Jurkat, Clone E6-1 (cell line): ENCODE measurements at regions not wholly inside any gene's neighbourhood (a gene's known extent, or its start where the extent isn't known, plus 50 kb on each side); places are given as distances from the start of the nearest gene placed in this dataset.

Experiments
- DNase-seq: peaks from one replicate; pipeline ENCODE4 v3.0.0-alpha.2; 2011; ENCODE audit warnings: low read depth, low spot score
- H3K4me3 ChIP-seq: 2 replicates; pipeline ENCODE4 v1.5.1; 2011; ENCODE audit warnings: mild to moderate bottlenecking, low read length, control low read depth, moderate library complexity

DNA sequence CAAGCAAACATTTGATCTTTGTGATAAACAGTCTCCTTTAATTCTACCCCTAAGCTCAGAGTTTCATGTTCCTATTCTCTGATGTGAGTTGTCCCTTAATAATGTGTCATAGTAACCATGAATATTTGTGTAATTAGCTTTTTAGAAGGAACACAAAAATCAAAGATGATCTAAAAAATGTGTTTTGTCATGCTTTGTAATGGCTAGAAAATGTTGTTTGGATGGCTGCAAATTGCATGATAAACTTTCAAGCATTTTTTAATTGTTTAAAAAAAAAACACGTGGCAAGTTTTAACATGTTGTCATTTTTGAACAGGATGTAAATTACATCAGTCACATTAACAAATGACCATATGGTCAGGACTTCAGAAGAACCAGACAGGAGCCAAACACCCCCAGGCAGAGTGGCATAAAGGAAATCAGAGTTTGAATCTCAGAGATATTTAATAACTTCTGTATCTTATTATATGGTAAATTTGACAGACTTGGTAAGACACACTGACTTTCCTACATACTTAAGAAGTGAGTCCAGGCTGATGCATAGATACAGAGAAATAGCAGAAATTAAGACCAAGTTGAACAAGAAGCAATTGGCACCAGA, 223.9 kb upstream of the VEGFC start:
- H3K4me3 ChIP-seq: no peak overlapping the region
- DNase-seq: no peak

DNA sequence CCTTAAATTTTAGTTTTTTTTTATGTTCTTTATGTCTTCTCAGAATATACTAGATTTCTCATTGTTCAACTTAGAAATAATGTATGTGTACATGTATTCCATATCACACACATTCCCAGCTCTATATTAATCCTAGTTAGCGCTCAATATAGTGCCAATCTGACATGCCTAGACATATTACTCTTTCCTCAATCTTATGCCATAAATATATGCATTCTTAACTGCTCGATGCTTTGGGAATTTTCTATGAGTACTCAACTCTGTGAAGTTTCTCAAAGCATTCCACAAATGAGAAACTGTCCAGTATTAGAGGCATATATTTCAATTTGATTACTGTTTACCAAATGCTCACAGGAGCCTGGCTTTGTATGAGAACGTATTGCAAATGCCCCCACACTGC, 231.2 kb upstream of the VEGFC start:
- no peak for DNase-seq
- no peak overlapping the region for H3K4me3 ChIP-seq

DNA sequence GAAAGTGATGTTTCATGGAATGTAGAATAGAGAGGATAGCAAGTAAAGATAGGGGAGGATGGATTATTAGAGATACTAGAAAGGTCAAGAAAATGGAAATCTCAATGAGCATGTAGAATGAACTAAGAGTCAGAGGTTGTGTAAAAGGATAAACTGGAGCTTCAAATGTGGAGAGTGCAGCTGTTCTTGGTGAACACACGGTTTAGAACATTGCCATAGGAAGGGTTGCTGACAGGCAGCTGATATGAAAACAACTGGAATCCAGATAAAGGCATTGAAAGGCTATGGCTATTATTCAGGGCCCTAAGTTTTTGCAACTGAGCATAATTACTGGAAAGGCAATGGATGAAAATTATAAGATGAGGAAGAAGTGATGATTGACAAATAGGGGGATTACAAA, 239.6 kb upstream of the VEGFC start:
- H3K4me3 ChIP-seq: no peak overlapping the region
- DNase-seq: no peak

DNA sequence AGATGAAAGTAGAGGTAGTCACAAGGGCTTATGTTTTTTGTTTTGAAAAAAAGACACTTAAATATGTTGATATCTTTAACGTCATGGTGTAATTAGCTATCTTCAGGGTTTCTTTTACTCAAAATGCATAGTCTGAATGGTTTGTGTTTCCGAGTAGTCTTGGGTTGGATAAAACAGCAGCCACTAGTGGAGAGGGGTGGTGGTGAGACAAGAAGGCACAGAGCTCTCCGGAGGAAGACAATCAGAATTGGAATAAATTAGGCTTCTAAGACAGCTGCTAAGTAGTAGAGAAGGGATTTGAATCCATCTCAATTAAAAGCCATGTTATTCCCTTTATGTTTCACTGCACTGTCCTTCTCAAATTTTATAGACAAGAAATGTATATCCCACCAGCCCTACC, 240.4 kb upstream of the VEGFC start:
- DNase-seq: no peak

DNA sequence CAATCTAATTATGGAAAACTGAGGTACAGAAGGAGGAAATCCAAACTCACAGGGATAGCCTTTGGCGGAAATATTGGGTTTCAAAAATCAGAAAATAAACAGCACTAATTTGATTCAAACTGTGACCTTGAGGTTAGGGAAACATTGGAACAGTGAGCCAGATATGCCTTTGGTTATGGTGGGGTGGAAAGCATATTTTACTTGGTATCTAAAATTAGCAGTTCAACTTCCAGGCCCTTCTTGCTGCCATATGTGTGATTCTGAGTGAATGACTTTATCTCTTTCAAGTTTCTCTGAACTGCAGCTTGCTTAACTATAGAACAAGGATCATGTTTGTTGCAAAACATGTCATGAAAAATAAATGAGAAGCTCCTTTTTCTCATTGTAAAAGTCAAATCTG, 240.9 kb upstream of the VEGFC start:
- DNase-seq: no peak

More for the DNA sequence above, 240.4 kb upstream of the VEGFC start:
- no peak overlapping the region for H3K4me3 ChIP-seq

DNA sequence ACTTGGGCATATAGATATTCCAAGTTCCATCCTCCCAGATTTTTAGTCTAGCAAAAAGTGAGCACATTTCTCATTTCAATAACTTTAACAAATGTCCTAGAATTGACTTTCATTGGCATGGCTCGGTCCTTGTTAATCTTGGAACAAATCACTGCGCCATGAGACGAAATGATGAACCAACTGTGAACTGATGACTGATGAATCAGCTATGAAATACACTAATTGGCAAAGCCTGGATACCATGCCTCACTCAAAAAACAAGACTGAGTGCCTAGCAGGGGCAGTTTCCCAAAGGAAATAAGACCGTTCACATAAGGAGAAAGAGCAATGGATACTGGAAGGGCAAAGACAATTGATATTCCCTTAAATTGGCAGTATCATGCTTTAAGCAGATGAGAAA, 248.6 kb upstream of the VEGFC start:
- no peak for DNase-seq
- no peak overlapping the region for H3K4me3 ChIP-seq

More for the DNA sequence above, 240.9 kb upstream of the VEGFC start:
- no peak overlapping the region for H3K4me3 ChIP-seq

DNA sequence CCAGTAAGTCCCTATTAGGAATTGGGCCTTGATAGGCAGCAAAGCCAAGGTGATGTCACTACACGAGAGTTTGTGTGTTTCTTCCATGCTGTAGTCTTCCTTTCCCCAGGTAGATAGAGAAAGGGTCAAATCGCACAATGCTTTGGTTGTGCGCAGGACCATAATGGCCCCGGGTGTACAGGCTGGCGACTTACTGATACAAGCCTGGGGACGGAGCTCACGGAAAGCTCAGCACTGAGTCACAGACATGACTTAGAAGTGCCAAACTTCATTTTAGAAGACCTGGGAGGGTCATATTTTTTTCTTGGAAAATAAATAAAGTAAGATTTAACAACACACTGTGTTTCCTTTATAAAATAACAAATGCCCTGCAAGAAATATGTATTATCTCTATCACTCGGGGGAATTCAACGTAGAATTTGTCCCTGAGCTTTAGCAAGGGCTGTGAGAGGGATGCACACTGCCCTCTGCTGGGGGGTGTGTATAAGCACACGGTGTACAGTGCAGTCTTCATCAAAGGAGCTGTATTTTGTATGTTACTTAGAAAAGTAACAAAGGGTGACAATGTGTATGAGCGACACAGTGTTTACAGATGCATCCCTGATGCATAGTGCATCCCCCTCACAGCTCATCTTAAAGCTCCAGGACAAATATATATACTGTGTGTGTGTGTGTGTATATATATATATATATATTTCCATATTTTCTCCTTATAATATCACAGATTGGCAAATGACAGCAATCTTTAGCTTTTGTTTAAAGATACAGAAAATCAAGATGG, 254.5 kb upstream of the VEGFC start:
- no peak overlapping the region for H3K4me3 ChIP-seq
- peak; percentile 54 for DNase-seq

DNA sequence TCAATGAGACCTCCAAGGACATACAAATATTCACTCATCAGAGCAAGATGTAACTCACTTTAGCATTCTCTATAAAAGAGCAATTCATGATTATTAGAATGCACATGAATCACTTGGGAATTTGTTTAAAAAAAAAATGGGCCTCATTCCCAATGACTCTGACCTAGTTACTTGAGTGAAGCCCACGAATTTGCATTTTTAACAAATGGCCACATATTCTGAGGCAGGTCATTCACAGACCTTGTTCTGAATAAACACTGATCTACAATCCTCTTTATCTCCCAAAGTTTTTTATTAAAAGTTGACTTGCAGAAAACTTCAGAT, 255.1 kb upstream of the VEGFC start:
- DNase-seq: no peak

DNA sequence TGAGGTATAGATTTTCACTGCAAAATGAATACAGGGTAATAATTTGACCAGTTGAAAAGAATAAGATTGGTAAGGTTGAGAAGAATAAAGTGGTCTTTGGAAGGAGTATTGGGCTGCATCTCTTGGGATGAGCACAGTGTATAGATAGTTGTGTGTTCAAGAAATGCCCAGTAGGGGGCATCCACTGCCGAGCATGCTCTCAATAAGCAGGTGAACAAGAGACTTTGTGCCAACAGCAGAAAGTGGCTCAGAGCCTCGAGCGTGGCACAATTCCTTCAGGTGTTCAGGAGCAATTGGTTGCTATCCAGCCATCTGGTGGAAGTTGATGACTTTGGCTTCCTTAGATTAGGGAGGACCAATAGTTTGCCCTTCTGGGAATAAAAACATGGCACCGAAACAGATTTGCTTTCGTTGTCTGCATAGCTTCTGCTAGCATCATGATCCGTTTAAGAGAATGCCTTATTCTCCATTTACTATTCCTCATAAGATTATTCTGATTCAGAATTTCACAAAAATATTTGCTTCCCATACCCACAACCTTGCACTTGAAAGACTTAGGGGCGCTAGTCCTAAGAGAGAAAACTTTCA, 258.1 kb upstream of the NEIL3 start:
- no peak overlapping the region for H3K4me3 ChIP-seq
- DNase-seq: peak; percentile 56

More for the DNA sequence above, 255.1 kb upstream of the VEGFC start:
- H3K4me3 ChIP-seq: no peak overlapping the region

DNA sequence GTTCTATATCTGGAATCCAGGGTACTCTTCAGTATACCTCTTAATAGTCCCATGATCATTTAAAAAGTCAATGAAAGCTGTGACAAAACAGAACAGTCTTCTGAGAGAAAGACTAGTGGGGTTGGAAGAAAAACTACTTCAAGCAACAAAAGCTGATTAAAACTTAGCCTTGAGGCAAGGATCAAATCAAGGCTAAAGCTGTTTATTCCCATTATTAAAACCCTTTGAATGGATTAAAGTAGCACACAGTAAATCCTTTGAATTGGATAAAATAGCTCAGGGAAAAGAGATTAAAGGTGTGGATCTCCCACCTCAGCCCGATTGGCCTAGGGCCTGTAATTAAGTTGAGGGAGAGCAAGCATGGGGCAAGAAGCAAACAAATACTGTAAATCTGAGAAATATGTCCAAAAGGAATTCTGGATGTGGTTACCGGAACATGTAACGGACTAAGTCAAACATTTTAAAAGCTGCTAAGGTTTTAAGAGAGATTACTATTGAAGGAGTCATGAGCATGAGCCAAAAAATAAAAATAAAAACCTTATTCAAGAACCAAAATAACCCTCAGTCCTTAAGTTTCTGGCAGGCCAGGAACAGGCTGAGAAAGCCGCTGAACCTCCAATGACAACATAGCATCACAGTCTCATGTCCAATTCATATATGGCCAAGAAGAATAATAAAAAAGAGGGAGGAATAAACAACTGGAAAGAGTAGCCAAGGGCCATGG, 257.3 kb upstream of the NEIL3 start:
- H3K4me3 ChIP-seq: no peak overlapping the region
- DNase-seq: no peak

DNA sequence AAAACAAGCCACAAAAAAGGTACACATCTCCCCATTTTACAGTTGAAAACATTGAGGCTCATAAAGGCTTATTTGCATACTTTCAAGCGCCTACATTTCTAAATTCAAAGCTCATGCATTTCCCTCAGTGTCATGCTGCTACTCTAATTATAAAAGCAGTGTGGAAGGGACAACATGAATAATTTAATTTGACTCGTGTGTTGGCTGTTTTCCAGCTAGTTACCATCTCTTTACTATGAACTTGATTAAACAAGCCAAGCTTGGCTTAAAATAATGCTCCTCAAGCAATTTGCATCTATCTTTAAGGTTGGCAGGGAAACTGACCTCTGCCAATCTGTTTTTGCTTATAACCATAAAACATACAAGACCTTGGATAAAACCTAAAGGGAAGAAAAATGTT, 252.5 kb upstream of the NEIL3 start:
- no peak overlapping the region for H3K4me3 ChIP-seq
- DNase-seq: no peak

DNA sequence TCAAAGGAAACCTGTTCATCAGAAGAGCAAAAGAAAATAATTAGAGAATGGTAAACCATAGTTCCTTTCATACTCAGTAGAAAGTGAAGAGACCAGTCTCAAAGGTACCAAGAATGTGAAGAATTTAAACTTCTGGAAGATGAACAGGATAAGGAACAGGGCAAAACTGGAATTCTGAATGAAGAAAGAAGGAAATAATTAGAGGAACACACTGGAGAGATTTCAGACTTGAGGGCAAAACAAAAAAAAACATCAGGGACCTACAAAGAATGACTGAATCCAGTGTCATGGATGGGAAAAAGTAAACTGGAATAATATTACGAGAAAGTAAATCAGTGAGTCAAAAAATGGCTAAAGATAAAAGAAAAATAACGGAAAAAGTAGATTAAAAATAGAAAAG, 245.6 kb upstream of the NEIL3 start:
- no peak overlapping the region for H3K4me3 ChIP-seq
- no peak for DNase-seq

DNA sequence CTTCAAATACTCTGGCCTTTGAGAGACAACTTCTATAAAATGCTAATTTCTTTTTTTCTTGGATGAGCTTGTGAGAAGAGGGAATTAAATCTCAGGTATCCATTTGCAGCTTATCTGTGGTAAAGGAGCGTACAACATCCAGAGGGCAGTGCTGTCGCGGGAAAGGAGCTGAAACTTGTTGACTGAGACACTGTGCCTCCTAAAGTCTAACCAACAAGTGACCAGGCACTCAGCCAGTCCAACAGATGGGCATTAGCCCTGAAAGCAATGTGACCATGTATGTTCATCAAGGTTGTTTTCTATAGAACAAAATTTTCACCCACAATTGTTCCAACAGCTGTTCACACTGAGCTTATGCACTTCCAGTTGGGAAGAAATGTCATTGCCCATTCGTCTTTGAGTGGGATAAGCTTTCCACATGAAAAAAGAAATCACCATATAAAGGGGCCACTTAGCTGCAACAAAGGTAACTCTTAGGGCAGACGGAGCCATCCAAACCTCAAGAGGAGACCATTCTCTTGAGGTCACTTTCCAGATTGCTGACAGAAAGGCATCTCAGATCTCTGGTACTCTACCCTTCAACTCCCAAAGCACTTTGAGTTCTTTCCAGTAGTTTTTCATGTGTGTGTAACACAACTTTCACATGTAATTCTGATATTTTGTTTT, 244.8 kb upstream of the NEIL3 start:
- no peak overlapping the region for H3K4me3 ChIP-seq
- DNase-seq: no peak

DNA sequence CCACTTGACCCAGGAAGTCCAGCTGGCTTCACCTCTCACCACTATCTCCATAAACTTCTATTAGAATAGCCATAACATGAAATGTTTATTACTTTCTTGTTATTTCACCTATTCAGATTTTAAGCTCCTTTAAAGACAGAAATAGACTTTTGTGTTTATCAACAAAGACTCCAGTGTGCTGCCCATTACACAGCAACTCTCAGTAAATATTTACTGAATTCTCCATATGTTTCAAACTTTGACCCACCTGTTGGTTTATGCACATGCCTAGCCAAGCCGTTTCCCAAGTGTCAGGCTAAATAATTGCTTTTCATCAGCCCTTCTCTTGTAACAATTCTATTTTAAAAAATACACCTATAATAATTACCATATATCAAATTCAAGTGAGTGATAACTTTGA, 242.9 kb upstream of the NEIL3 start:
- no peak overlapping the region for H3K4me3 ChIP-seq
- DNase-seq: no peak

DNA sequence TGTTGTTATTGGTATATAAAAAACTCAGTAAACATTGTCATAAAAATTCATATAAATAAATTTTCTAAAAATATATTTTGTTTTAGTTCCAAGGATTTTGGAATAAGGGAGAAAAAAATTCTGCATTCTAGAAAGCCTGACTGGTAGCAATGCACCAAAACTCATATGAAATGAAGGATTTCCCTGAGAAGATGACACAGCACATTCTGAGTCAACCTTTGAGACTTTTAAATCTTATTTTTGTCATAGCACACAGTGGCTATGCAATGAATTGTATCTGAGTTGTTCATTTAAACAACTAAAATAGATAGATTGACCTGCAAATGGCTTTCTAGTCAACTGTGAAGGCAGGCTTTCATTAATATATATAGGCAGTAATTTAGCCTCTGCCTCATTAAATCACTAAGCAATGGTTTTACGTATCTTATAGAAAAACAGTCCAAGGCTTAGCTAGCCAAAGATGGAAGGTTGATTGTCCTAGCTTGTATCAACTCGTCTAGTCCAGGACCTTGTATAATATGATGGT, 239.1 kb upstream of the NEIL3 start:
- H3K4me3 ChIP-seq: no peak overlapping the region
- no peak for DNase-seq

DNA sequence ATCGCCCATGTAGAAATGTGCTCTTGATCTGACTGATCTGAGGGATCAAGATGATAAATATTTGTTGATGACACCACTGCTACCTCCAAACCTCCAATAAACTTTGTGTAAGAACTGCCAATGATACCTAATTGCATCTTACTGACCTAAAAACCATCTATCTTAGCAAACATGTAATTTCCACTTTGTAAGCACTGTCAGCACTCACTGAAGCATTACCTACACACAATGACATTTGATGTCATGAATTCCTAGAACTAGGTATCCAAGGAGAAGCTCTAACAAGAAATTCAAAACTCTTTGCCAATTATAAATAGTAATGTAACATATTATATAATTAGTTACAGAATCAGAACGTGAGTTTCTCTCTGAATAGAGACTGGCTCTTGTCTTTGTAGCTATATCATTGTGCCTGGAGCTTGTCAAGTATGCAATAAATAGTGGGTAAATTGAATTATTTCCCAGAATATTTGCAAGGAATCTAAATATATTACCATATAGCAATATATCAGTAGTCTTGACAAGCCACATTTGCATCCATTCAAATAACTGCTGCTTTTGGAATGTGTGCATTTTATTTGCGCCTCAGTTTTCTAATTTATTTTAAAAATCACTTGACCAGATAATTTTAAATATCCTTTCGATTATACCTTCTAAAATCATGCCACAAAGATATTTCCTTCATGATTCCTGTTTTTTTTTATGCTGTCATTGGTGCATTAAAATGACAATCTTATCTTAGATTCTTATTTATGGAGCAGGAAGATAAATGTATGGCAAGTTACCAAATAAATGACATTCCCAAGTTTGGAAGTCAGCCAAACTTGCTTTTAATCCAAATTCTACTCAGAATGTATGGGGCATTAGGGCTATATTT, 232.3 kb upstream of the NEIL3 start:
- H3K4me3 ChIP-seq: no peak overlapping the region
- no peak for DNase-seq

DNA sequence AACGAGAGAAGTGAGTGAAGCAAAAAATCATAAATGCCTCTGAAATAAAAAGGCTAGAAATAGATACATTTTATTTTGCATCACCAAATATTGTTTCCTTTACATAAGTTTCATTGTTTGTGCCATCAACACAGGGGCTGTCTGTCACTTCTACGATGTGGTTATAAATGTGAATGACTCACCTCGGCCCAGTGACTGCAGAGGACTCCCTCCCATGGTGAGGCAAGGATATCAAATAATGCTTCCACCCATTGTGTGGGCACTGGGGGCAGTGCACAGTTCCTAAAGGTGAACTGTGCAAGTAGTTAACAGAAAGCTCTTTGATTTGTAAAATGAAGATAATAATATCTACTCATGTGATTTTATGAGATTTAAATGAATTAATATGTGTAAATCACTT, 230.3 kb upstream of the NEIL3 start:
- no peak overlapping the region for H3K4me3 ChIP-seq
- DNase-seq: no peak

DNA sequence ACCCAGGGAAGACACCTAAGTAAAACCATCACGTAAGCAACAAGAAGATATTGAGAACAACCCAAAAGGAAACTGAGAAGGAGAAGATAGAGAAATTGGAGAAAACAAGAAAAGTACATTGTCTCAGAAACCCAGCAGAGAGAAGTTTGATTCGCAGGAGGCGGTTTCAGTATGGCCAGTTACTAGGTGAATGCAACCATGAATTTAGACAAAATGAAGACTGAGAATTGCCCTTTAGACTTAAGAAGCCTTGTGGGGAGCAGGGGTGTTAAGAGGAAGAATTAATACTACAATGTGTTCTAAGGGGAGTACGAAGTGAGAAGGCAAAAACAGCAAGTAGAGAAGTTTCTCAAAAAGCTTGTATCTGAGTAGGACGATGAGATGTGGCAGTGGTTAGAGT, 229.3 kb upstream of the NEIL3 start:
- no peak overlapping the region for H3K4me3 ChIP-seq
- no peak for DNase-seq

DNA sequence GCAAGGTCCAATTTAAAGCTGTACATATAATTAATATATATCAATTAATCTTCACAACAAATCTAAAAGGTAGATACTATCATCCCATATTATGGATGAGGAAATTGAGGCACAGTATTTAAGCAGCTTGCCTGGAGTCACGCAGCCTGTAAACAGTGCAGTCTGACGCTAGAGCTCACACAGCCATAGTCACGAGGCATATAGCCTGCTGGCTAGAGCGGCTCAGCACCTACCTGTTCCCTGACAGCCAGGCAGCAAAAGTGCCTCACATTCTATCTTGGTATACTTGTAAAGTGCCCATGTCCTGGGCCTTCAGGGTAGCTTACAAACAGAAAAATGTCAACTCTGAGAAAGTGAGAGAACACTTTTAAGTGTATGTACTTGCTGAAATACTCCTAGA, 222.6 kb upstream of the NEIL3 start:
- no peak for DNase-seq
- no peak overlapping the region for H3K4me3 ChIP-seq
